ENCODE measurements at regions not wholly inside any gene's neighbourhood (a gene's known extent, or its start where the extent isn't known, plus 50 kb on each side); places are given as distances from the start of the nearest gene placed in this dataset.

GRCh38 chr12:33786532-33786931, 235.8 kb upstream of the ALG10 start:
- Histone ChIP-seq H2AFZ (ENCODE audit: low read length) (no peak overlapping the region), H3K36me3 (ENCODE audit: low read depth, low read length) (no peaks in the 10 kb centered on the region), H3K9me2 (replicated peaks; ENCODE audit: low read length) (no peaks in the 10 kb centered on the region), H4K20me1 (ENCODE audit: low read length) (no peaks in the 10 kb centered on the region), H3K27me3 (ENCODE audit: low read length) (no peaks in the 10 kb centered on the region), H3K79me2 (ENCODE audit: low read length) (no peaks in the 10 kb centered on the region), H3F3A (ENCODE audit: low read length, unreplicated experiment) (no peaks in the 10 kb centered on the region), H3K4me3 (ENCODE audit: low read length) (no peak overlapping the region), H3K27ac (ENCODE audit: low read length) (no peak overlapping the region), H3K4me2 (ENCODE audit: low read length) (no peak overlapping the region), H3K9ac (ENCODE audit: low read length) (no peak overlapping the region), H3K4me1 (ENCODE audit: insufficient read depth, low read length) (peaks cover 10% of the 10 kb centered on the region), H3K9me3 (ENCODE audit: low read length) (no peaks in the 10 kb centered on the region)
- DNase-seq (no peak), ATAC-seq (no peak)
- intact Hi-C loops (cut with micrococcal nuclease) = no loop called here
- CTCF ChIA-PET = no interaction called here
- POLR2A ChIA-PET (ENCODE audit: unreplicated experiment) = no interaction called here
- BruUV-seq (replicated peaks) = no TSS peak
- no peak for TF ChIP-seq EZH2phosphoT487 (IDR thresholded peaks at IDR 0.05; ENCODE audit: borderline replicate concordance, low read length)
- no peak for TF ChIP-seq CTCF (conservative IDR thresholded peaks at IDR 0.05; ENCODE audit: low read depth, low read length)
- no peak for TF ChIP-seq EZH2 (IDR thresholded peaks at IDR 0.05; ENCODE audit: low read length, unreplicated experiment)

- Histone ChIP-seq H3K4me1 (ENCODE audit: insufficient read depth, low read length) (peaks cover 10% of the 10 kb centered on the region; the same call in 1 of the 2 replicates), H3K36me3 (ENCODE audit: low read depth, low read length) (no peaks in the 10 kb centered on the region), H3K9me2 (replicated peaks; ENCODE audit: low read length) (no peaks in the 10 kb centered on the region), H3K27ac (ENCODE audit: low read length) (no peak overlapping the region), H3K4me3 (ENCODE audit: low read length) (no peak overlapping the region), H3K27me3 (ENCODE audit: low read length) (no peaks in the 10 kb centered on the region), H2AFZ (ENCODE audit: low read length) (no peak overlapping the region), H4K20me1 (ENCODE audit: low read length) (no peaks in the 10 kb centered on the region), H3F3A (ENCODE audit: low read length, unreplicated experiment) (no peaks in the 10 kb centered on the region), H3K79me2 (ENCODE audit: low read length) (no peaks in the 10 kb centered on the region), H3K9me3 (ENCODE audit: low read length) (no peaks in the 10 kb centered on the region), H3K4me2 (ENCODE audit: low read length) (no peak overlapping the region), H3K9ac (ENCODE audit: low read length) (no peak overlapping the region)
- DNase-seq = no peak
- POLR2A ChIA-PET (ENCODE audit: unreplicated experiment) = no interaction called here
- CTCF ChIA-PET = no interaction called here
- intact Hi-C loops (cut with micrococcal nuclease) = no loop called here
- TF ChIP-seq EZH2phosphoT487 (IDR thresholded peaks at IDR 0.05; ENCODE audit: borderline replicate concordance, low read length) (no peak), EZH2 (IDR thresholded peaks at IDR 0.05; ENCODE audit: low read length, unreplicated experiment) (no peak), CTCF (conservative IDR thresholded peaks at IDR 0.05; ENCODE audit: low read depth, low read length) (no peak)
- no peak for ATAC-seq
- BruUV-seq (replicated peaks) = no TSS peak
Observed at GRCh38 chr12:33794954-33795353, 227.3 kb upstream of the ALG10 start.

GRCh38 chr12:33795536-33795935, 226.8 kb upstream of the ALG10 start:
- no TSS peak for BruUV-seq (replicated peaks)

More at GRCh38 chr12:33795536-33795935, 226.8 kb upstream of the ALG10 start:
- H3K27ac ChIP-seq (ENCODE audit: low read length) = peak overlapping the region; percentile 46
- H3K79me2 ChIP-seq (ENCODE audit: low read length) = no peaks in the 10 kb centered on the region
- ChIA-PET CTCF (no interaction called here), POLR2A (ENCODE audit: unreplicated experiment) (no interaction called here)
- H3K9ac ChIP-seq (ENCODE audit: low read length) = no peak overlapping the region
- ATAC-seq (peak; percentile 73), DNase-seq (peak; percentile 82)
- TF ChIP-seq EZH2 (IDR thresholded peaks at IDR 0.05; ENCODE audit: low read length, unreplicated experiment) = no peak
- TF ChIP-seq CTCF (conservative IDR thresholded peaks at IDR 0.05; ENCODE audit: low read depth, low read length) = no peak
- TF ChIP-seq EZH2phosphoT487 (IDR thresholded peaks at IDR 0.05; ENCODE audit: borderline replicate concordance, low read length) = no peak
- H3K4me3 ChIP-seq (ENCODE audit: low read length) = no peak overlapping the region
- no peaks in the 10 kb centered on the region for H3F3A ChIP-seq (ENCODE audit: low read length, unreplicated experiment)
- 0 out of 2 replicates have a peak overlapping the region, but pooled peaks have one; percentile 15 for H2AFZ ChIP-seq (ENCODE audit: low read length)
- H3K9me3 ChIP-seq (ENCODE audit: low read length) = no peaks in the 10 kb centered on the region
- H3K36me3 ChIP-seq (ENCODE audit: low read depth, low read length) = no peaks in the 10 kb centered on the region
- no peaks in the 10 kb centered on the region for H3K9me2 ChIP-seq (replicated peaks; ENCODE audit: low read length)
- intact Hi-C loops (cut with micrococcal nuclease) = no loop called here
- no peaks in the 10 kb centered on the region for H3K27me3 ChIP-seq (ENCODE audit: low read length)
- H3K4me1 ChIP-seq (ENCODE audit: insufficient read depth, low read length) = peaks cover 10% of the 10 kb centered on the region; the same call in 1 of the 2 replicates
- H4K20me1 ChIP-seq (ENCODE audit: low read length) = no peaks in the 10 kb centered on the region
- H3K4me2 ChIP-seq (ENCODE audit: low read length) = no peak overlapping the region

Data from PC-3 (cell line).